OCI-LY3 (cell line): ENCODE measurements at regions not wholly inside any gene's neighbourhood (a gene's known extent, or its start where the extent isn't known, plus 50 kb on each side); places are given as distances from the start of the nearest gene placed in this dataset.

Source experiments
- EZH2phosphoT487 ChIP-seq: fragments of 200-600 bp; shearing (Covaris generic); IDR thresholded peaks from 2 replicates; pipeline ENCODE4 v1.6.1; 2018; ENCODE audit warnings: antibody characterized with exemption, mixed run types, low read depth
- TF ChIP-seq, protein P1 (sequence below): fragments of 200-600, 300-600 bp; sonication (generic); IDR thresholded peaks from 2 replicates; pipeline ENCODE4 v1.5.1; 2014; ENCODE audit warnings: antibody characterized with exemption, low read length, low read depth

DNA sequence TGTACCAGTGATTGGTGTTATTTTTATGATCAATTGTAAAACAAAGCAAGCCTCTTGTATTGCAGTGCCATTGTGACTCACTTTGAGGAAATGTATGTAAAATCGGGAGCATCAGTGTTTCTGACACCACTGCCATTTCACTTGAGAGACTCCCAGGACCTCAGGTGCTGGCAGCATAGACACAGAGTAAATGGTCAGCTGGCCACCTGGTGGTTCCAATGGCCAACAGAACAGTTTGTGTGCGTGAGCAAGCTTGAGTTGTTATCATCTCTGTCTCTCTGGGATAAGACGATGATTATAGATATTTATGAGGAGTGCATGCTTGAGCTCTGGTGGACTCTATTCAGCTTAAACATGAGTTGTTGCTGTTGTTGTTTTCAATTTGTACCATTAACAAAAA is 356.6 kb downstream of the GUCY2F start:
- TF ChIP-seq, protein P1, sequence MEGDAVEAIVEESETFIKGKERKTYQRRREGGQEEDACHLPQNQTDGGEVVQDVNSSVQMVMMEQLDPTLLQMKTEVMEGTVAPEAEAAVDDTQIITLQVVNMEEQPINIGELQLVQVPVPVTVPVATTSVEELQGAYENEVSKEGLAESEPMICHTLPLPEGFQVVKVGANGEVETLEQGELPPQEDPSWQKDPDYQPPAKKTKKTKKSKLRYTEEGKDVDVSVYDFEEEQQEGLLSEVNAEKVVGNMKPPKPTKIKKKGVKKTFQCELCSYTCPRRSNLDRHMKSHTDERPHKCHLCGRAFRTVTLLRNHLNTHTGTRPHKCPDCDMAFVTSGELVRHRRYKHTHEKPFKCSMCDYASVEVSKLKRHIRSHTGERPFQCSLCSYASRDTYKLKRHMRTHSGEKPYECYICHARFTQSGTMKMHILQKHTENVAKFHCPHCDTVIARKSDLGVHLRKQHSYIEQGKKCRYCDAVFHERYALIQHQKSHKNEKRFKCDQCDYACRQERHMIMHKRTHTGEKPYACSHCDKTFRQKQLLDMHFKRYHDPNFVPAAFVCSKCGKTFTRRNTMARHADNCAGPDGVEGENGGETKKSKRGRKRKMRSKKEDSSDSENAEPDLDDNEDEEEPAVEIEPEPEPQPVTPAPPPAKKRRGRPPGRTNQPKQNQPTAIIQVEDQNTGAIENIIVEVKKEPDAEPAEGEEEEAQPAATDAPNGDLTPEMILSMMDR, result no peak
- no peak for TF ChIP-seq EZH2phosphoT487
